GM19395 (cell line): ENCODE measurements at regions not wholly inside any gene's neighbourhood (a gene's known extent, or its start where the extent isn't known, plus 50 kb on each side); places are given as distances from the start of the nearest gene placed in this dataset.
"Not testable (repeated sequence)": the region's sequence is repeated elsewhere in the genome, so short reads cannot be mapped to it uniquely, and the experiment has no call there.

ENCODE experiments used
- ATAC-seq: cut with Tn5 transposase; IDR thresholded peaks from one replicate; pipeline ENCODE4 v1.9.1; 2021; ENCODE audit warnings: mild to moderate bottlenecking, moderate library complexity; ENCODE audit not compliant: unreplicated experiment

GRCh38 chr12:40431169-40431568 lies 206.4 kb downstream of the LRRK2 start:
- ATAC-seq, result no peak

- ATAC-seq, result no peak
Measured at GRCh38 chr12:40435251-40435650, 210.5 kb downstream of the LRRK2 start.

GRCh38 chr12:40435951-40436350 lies 211.2 kb downstream of the LRRK2 start:
- no peak for ATAC-seq

GRCh38 chr12:40436564-40436963 lies 211.8 kb downstream of the LRRK2 start:
- no peak for ATAC-seq

GRCh38 chr12:40439771-40440492 lies 215.1 kb downstream of the LRRK2 start:
- ATAC-seq, result no peak

- ATAC-seq, result no peak
Measured at GRCh38 chr12:40444174-40444573, 219.4 kb downstream of the LRRK2 start.

GRCh38 chr12:40446385-40446784 lies 221.6 kb downstream of the LRRK2 start:
- ATAC-seq, result peak; percentile 86

- not testable (repeated sequence) for ATAC-seq
Measured at GRCh38 chr12:40448523-40448922, 223.7 kb downstream of the LRRK2 start.

GRCh38 chr12:40451661-40452060 lies 226.9 kb downstream of the LRRK2 start:
- no peak for ATAC-seq

- no peak for ATAC-seq
Measured at GRCh38 chr12:40464121-40464520, 228.1 kb upstream of the CNTN1 start.

GRCh38 chr12:40469736-40470135 lies 222.5 kb upstream of the CNTN1 start:
- ATAC-seq, result no peak

- ATAC-seq, result no peak
Measured at GRCh38 chr12:40473962-40474361, 218.3 kb upstream of the CNTN1 start.

GRCh38 chr12:40474630-40475029 lies 217.6 kb upstream of the CNTN1 start:
- ATAC-seq, result no peak

- ATAC-seq, result no peak
Measured at GRCh38 chr12:40499856-40500255, 192.4 kb upstream of the CNTN1 start.

- ATAC-seq, result peak; percentile 75
Measured at GRCh38 chr12:40502322-40502721, 189.9 kb upstream of the CNTN1 start.

- no peak for ATAC-seq
Measured at GRCh38 chr12:40505327-40505726, 186.9 kb upstream of the CNTN1 start.

GRCh38 chr12:40508421-40508820 lies 183.8 kb upstream of the CNTN1 start:
- no peak for ATAC-seq

- no peak for ATAC-seq
Measured at GRCh38 chr12:40511341-40511740, 180.9 kb upstream of the CNTN1 start.

- ATAC-seq, result peak; percentile 79
Measured at GRCh38 chr12:40515041-40515816, 177.0 kb upstream of the CNTN1 start.

GRCh38 chr12:40522837-40523236 lies 169.4 kb upstream of the CNTN1 start:
- ATAC-seq, result no peak

- no peak for ATAC-seq
Measured at GRCh38 chr12:40525054-40525453, 167.2 kb upstream of the CNTN1 start.

- no peak for ATAC-seq
Measured at GRCh38 chr12:40534828-40535227, 157.4 kb upstream of the CNTN1 start.
